ENCODE measurements at regions not wholly inside any gene's neighbourhood (a gene's known extent, or its start where the extent isn't known, plus 50 kb on each side); places are given as distances from the start of the nearest gene placed in this dataset.

DNA sequence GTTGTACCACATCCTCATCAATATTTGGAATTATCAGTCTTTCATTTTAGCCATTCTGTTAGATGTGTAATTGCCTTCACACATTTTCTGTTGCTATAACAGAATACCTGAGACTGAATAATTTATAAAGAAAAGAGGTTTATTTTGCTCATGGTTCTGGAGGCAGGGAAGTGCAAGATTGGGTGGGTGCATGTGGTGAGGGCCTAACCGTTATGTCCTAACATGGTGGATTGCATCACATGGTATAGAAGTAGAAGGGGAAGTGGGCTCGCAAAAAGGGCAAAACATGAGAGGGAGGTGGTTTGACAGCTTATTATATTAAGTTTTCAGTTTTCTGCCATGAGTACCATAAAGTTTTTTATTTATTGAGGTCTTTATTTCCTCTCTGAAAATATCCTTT, 452.0 kb downstream of the ARL4A start:
- no peak overlapping the region for H3K27ac ChIP-seq
- TF ChIP-seq CTCF (conservative IDR thresholded peaks at IDR 0.05): no peak

DNA sequence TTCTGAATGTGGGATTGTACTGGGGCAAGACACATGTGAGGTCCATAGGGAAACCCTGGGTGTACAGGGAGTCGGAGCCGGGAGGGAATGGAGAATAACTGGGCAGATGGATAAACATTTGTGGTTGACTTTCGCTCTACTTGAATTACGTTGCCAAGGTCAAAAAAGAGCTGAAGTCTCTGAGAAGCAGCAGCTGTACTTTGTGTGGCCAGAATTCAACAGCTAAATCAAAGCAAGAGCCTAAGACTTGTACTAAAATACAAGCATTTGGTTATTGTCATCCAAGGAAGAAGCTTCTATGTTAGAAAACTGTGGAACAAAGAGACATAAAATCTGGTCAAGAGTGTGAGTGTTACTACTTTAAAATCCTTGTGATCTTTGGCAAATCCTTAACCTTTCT, 457.2 kb downstream of the ARL4A start:
- no peak for TF ChIP-seq CTCF (conservative IDR thresholded peaks at IDR 0.05)
- H3K27ac ChIP-seq: no peak overlapping the region

GRCh38 chr7:13148548-13148947, 461.1 kb downstream of the ARL4A start:
- TF ChIP-seq CTCF (conservative IDR thresholded peaks at IDR 0.05): no peak
- H3K27ac ChIP-seq: no peak overlapping the region

GRCh38 chr7:13151978-13152377, 464.5 kb downstream of the ARL4A start:
- no peak overlapping the region for H3K27ac ChIP-seq
- no peak for TF ChIP-seq CTCF (conservative IDR thresholded peaks at IDR 0.05)

- TF ChIP-seq CTCF (conservative IDR thresholded peaks at IDR 0.05): no peak
- no peak overlapping the region for H3K27ac ChIP-seq
These were observed 465.3 kb downstream of the ARL4A start for GRCh38 chr7:13152755-13153154.

DNA sequence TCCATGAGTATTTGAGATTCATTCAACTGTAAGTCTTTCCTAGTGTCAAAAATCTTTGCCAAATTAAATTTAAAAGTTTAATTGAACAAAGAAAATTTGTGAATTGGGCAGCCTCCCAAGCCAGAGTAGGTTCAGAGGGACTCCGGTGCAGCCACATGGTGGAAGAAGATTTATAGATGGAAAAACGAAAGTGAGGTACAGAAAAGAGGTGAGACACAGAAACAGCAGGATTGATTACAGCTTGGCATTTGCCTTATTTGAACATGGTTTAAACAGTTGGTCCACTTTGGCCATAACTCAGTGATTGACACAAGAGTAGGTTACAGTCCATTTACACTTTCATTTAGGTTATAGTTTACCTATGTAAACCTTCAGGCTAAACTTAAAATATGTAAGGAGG, 465.8 kb downstream of the ARL4A start:
- TF ChIP-seq CTCF (conservative IDR thresholded peaks at IDR 0.05): no peak

GRCh38 chr7:13153742-13154141, 466.3 kb downstream of the ARL4A start:
- TF ChIP-seq CTCF (conservative IDR thresholded peaks at IDR 0.05): no peak
- no peak overlapping the region for H3K27ac ChIP-seq

More for the DNA sequence above, 465.8 kb downstream of the ARL4A start:
- H3K27ac ChIP-seq: no peak overlapping the region

DNA sequence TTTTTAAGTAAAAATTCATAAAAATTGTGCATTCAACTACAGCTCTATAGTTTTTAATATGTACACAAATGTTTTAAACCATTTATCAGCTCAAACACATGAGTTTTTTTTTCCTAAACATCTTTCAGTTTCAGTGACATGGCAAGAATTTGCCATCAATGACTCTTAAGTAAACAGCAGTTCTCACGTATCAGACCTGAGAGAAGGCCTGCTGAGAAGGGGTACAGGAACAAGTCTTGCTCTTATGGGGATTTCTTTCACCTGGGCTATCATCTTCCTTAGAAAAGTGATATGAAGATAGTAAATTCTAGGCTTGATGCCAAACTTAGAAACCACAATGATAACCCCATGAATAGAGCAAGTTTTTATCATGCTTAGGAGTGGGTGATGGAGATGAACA, 467.8 kb downstream of the ARL4A start:
- no peak for TF ChIP-seq CTCF (conservative IDR thresholded peaks at IDR 0.05)
- no peak overlapping the region for H3K27ac ChIP-seq

Measured in VCaP (cell line).